ENCODE measurements at regions not wholly inside any gene's neighbourhood (a gene's known extent, or its start where the extent isn't known, plus 50 kb on each side); places are given as distances from the start of the nearest gene placed in this dataset.
"Not testable (repeated sequence)": the region's sequence is repeated elsewhere in the genome, so short reads cannot be mapped to it uniquely, and the experiment has no call there.

DNA sequence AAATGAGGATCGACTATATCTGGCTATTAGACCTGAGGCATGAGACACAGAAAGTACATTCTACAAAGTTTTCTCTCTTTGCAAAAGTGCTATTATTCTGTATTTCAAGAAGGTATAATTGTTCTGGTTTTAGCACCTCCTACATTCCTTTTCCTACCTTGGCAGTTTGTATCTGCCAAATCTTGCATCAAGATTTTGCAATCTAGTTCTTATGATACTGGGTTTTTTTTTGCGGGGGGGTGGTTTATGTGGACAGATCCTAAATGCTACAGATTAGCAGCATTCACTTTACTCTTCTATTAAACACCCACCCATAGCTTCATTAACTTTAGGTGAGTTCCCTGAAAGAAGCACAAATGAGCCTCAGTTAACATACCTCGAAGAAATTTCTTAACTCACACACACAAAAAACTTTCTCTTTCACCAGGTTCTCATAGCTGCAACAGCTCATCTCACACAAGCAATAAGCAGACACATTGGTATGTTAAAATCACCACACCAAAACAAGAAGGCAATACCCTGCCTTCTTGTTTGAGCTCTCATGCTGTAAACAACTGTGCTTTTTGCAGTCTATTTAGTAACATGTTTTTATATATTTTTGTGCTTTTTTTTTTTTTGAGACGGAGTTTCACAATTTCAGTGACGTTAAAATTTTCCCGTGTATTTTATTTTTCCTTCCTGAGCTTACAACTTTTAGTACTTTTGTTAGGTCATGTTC is 73.0 kb upstream of the VGLL4 start:
- DNase-seq (ENCODE audit: low read depth), result no peak
- H3K4me3 ChIP-seq (ENCODE audit: low read depth, low read length), result no peak overlapping the region

DNA sequence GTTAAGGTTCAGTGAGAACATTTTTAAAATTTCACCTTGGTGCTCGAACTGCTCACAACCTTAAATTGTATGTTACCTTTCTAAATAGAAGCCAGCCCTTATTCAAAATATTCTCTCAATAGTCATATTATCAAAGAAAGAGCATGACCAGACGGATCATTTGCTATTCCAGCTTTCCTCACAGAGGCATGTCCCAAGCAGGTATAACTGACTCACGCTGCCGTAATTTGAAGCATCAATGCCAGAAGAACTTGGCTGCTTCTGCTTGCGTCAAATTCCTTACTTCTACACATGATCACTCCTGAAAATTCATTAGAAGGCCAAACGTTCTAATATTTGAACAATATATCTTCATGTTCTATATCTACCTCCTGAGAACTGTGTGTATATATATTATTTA is 69.5 kb upstream of the VGLL4 start:
- H3K4me3 ChIP-seq (ENCODE audit: low read depth, low read length), result no peak overlapping the region
- DNase-seq (ENCODE audit: low read depth), result no peak

DNA sequence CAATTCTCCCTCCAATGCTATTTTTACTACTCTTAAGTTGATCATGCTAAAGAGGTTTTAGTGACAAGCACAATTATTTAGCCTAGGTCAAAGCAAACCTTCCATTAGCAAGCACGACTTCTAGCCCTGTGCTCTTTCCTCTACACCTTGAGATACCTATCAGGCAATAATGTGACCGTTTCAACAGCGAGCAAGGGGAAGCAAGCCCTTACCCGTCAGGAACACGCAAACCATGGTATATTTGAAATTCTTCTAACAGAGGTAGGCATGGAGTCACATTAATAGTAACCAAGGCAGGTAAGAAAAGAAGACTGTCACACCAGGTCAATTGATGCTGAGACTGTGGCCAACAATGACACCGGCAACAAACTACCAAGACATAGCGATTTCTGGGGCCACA is 68.9 kb upstream of the VGLL4 start:
- H3K4me3 ChIP-seq (ENCODE audit: low read depth, low read length), result no peak overlapping the region

DNA sequence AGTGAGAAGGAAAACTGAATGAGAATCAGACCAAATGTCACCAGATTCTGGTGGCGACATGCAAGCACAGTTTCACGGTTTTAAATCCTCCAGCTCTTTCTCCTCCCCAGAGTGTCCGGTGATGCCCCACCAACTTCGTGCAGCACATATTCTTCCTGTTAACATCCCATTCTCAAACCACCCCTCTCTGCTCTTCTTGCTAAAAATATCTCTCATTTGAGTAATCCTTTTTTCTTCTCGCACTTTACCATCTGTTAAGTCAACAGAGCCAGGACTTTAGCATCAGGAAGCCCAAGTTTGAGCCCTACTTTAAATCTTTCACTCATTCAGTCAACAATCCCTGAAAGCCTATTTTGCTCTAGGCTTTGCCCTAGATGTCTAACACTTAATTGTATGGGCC is 68.2 kb upstream of the VGLL4 start:
- DNase-seq (ENCODE audit: low read depth), result no peak
- H3K4me3 ChIP-seq (ENCODE audit: low read depth, low read length), result no peak overlapping the region

More for the DNA sequence above, 68.9 kb upstream of the VGLL4 start:
- DNase-seq (ENCODE audit: low read depth), result no peak

DNA sequence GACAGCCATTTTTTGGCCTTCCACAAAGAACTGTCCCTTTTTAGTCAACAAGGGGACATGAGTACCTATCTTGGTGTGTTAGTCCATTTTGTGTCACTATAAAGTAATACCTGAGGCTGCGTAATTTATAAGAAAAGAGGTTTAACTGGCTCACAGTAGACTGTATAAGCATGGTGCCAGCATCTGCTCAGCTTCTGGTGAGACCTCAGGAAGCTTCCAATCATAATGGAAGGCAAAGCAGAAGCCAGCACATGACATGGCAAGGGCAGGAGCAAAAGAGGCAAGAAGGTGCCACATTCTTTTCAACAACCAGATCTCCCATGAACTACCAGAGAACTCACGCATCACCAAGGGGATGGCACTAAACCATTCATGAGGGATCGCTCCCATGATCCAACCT is 66.1 kb upstream of the VGLL4 start:
- no peak for DNase-seq (ENCODE audit: low read depth)
- H3K4me3 ChIP-seq (ENCODE audit: low read depth, low read length), result no peak overlapping the region

DNA sequence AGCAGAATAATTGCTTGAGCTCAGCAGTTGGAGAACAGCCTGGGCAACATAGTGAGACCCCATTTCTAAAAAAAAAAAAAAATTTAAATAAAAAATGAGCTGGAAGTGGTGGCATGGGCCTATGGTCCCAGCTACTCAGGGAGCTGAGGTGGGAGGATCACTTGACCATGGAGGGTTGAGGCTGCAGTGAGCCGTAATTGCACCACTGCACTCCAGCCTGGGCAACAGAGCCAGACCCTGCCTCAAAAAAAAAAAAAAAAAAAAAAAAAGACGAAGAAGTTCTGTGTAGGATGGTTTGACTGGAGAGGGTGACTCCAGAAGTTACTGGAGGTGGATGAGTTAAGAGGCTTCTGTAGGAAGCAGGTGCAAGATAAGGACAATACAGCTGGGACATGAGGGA is 63.4 kb upstream of the VGLL4 start:
- not testable (repeated sequence) for H3K4me3 ChIP-seq (ENCODE audit: low read depth, low read length); DNase-seq (ENCODE audit: low read depth)

DNA sequence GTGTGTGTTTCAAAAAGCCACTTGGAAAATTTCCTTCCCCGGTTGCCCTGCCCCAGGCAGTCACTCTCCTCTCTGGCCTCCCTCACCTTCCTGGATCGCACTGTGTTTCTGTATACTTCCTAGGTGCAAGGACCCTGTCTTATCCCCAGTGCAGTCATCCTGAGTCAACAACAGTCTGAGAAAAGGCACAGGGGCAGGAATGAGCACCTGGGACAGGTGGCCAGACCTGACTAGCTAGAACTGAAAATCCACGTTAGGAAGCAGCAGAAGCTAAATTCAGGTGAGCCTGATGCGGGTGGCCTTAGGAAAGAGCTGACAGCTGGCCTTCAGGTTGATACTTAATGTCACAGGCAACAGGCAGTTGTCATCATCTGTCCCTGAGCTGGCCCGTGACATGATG is 62.9 kb upstream of the VGLL4 start:
- no peak overlapping the region for H3K4me3 ChIP-seq (ENCODE audit: low read depth, low read length)
- no peak for DNase-seq (ENCODE audit: low read depth)

DNA sequence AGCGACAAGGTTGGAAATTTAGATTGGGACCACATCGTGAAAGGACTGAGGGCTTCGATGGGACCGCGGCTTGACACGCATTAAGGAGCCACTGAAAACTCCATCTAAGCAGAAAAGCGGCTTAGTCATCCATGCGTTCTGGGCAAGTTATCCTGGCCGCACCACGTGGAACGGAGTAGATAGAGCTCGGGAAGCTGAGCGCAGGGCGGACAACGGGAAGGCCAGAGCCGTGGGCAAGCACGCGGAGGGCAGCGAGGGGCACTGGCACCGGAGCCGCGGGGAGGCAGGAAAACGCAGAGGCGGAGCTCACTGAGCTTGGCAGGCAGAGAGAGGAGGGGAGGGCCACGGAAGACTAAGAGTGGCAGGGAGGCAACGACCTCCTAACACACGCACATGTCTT is 61.3 kb upstream of the VGLL4 start:
- no peak overlapping the region for H3K4me3 ChIP-seq (ENCODE audit: low read depth, low read length)
- DNase-seq (ENCODE audit: low read depth), result no peak

DNA sequence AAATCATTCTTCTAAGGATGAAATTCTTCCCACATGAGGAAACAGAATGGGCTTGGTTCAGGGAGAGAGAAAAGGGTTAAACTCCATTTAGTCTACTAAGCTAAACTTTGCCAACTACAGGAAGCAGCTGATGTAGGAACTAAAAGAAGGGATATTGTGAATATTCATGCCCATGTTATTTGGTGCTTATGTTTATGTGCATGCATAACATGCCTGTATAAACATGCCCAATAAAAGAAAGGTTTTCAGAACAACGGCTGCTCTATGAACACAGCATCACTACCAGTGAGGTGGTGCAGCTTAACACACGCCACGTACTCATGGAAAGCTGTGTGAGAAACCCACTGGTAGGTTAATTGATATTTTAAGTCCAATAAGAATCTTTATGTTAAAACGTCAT is 59.4 kb upstream of the VGLL4 start:
- DNase-seq (ENCODE audit: low read depth), result no peak
- H3K4me3 ChIP-seq (ENCODE audit: low read depth, low read length), result no peak overlapping the region

DNA sequence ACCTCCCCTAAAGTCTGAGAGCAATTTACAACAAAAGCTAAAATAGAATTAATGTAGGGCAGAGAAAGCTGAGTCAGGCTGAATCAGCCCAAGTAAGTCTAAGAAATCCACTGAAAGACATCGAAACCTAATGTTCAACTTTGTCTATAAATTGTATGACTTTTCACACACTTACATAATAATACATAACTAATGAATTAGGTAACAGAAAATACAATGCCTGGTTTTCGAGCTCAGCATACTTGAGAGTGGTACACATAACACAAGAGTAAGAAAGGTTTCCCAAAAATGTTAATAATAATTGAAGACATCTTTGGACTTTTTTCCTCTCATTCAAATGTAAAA is 55.3 kb upstream of the VGLL4 start:
- no peak overlapping the region for H3K4me3 ChIP-seq (ENCODE audit: low read depth, low read length)
- no peak for DNase-seq (ENCODE audit: low read depth)

DNA sequence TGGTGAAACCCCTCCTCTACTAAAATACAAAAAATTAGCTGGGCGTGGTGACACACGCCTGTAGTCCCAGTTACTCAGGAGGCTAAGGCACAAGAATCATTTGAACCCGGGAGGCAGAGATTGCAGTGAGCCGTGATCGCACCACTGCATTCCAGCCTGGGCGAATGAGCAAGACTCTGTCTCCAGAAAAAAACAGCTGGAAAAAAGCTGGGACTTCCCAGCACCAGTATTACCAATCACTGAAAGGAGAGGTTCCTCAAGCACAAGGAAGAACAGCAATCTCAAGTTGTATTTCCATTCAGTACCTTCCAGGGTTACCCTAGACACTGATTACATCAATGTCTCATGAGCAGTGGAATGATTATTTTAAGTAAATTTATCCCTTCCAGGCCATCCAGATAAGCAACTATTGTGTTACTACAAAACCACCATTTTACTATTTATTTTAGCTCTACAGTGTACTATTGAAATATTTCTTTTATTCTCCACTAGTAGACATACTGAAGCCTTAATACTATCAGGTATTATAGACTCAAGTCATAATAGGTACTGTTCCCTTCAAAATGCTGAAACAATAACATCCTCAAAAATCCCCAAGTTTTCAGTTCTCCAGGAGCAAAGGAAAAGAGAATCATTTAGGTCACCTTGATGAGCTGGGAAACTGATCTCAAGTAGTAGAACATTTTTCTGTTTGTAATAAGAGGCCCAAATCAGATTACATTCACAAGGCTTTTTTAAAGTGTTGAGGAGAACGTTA is 54.8 kb upstream of the VGLL4 start:
- no peak for DNase-seq (ENCODE audit: low read depth)
- no peak overlapping the region for H3K4me3 ChIP-seq (ENCODE audit: low read depth, low read length)

DNA sequence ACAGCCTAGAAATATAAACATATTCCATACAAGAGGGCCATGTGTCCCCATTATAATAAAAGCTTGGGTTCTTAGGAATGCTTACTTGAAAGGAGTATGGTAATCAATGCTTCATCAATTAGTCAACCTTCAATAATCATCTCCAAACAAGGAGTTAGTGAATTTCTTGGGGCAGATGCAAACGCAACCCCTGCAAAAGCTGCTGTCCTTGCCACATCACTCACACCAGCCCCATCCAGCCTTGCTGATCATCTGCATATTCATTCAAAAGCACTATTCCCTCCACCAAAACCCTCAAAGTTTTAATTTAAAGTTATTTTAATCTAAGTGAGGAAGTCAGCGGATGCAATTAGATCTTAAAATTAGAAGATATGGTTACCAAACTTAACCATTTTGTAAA is 54.0 kb upstream of the VGLL4 start:
- H3K4me3 ChIP-seq (ENCODE audit: low read depth, low read length), result no peak overlapping the region
- no peak for DNase-seq (ENCODE audit: low read depth)

DNA sequence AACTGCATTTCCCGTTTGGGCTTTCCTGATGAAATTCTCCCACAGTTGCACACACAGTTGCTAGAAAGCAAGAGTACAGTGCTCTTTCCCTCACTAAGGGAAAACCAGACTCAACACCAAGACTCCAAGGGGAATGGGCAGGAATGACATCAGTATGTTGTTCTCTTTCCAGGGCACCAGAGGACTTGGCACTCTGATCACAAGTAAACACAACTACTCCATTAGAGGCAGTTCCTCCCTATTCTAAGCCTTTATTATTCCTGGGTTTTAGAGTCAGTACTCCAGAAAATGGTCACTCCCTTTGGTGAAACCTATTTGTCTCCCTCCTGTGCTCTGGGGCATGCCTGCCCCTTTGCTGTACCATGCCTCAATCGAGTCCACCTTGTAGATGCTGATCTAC is 52.3 kb upstream of the VGLL4 start:
- DNase-seq (ENCODE audit: low read depth), result no peak
- H3K4me3 ChIP-seq (ENCODE audit: low read depth, low read length), result no peak overlapping the region
